Tibial nerve (tissue), 4 donors: ENCODE measurements at regions not wholly inside any gene's neighbourhood (a gene's known extent, or its start where the extent isn't known, plus 50 kb on each side); places are given as distances from the start of the nearest gene placed in this dataset.

Experiments
- EP300 ChIP-seq, 2 donors: sonication (generic); formaldehyde crosslinking; IDR thresholded peaks; one replicate each; pipeline ENCODE4 v1.6.1; 2017; ENCODE audit warnings: antibody characterized with exemption in 2 of 2, mild to moderate bottlenecking in 1 of 2
- POLR2A ChIP-seq, 2 donors: fragments of 450-650 bp; IDR thresholded peaks; one replicate each; pipeline ENCODE4 v1.6.1; 2017; ENCODE audit warnings: antibody characterized with exemption in 2 of 2, mild to moderate bottlenecking in 2 of 2, moderate library complexity in 2 of 2
- TF ChIP-seq, protein P1 (sequence below), 5 experiments: fragments of 200-600 bp in 3 of 5; fragments of 450-650 bp in 2 of 5; sonication (generic) in 3 of 5; IDR thresholded peaks; one replicate each; pipeline ENCODE4 v1.5.1; 2016 to 2019; ENCODE audit warnings: antibody characterized with exemption in 5 of 5, mild to moderate bottlenecking in 3 of 5, moderate library complexity in 2 of 5

- TF ChIP-seq, protein P1, sequence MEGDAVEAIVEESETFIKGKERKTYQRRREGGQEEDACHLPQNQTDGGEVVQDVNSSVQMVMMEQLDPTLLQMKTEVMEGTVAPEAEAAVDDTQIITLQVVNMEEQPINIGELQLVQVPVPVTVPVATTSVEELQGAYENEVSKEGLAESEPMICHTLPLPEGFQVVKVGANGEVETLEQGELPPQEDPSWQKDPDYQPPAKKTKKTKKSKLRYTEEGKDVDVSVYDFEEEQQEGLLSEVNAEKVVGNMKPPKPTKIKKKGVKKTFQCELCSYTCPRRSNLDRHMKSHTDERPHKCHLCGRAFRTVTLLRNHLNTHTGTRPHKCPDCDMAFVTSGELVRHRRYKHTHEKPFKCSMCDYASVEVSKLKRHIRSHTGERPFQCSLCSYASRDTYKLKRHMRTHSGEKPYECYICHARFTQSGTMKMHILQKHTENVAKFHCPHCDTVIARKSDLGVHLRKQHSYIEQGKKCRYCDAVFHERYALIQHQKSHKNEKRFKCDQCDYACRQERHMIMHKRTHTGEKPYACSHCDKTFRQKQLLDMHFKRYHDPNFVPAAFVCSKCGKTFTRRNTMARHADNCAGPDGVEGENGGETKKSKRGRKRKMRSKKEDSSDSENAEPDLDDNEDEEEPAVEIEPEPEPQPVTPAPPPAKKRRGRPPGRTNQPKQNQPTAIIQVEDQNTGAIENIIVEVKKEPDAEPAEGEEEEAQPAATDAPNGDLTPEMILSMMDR (IDR thresholded peaks at IDR 0.05): no peak
- TF ChIP-seq EP300 (IDR thresholded peaks at IDR 0.05) (no peak), POLR2A (IDR thresholded peaks at IDR 0.05) (no peak)
These were observed 248.5 kb downstream of the SNCA start for GRCh38 chr4:89588421-89588820.
